HEK293 (cell line): ENCODE measurements at regions not wholly inside any gene's neighbourhood (a gene's known extent, or its start where the extent isn't known, plus 50 kb on each side); places are given as distances from the start of the nearest gene placed in this dataset.

ENCODE experiments used
- CTCF ChIA-PET: fragments of 350-600 bp; formaldehyde crosslinking; extraction: SDS; loops from one replicate; lab custom pipeline; 2021; ENCODE audit warnings: antibody characterized with exemption; lab: Yijun Ruan, JAX
- POLR2A ChIA-PET: fragments of 300-600 bp; formaldehyde crosslinking; extraction: SDS; loops from one replicate; lab custom pipeline; 2020; ENCODE audit warnings: antibody characterized with exemption, inconsistent platforms; lab: Yijun Ruan, JAX
- H3K27ac ChIP-seq: fragments of 200-500 bp; sonication (Bioruptor generic); 2 replicates; pipeline ENCODE4 v1.5.1; 2014; ENCODE audit warnings: low read depth, low read length, control low read depth, inconsistent platforms; ENCODE audit errors: extremely low read depth
- H3K36me3 ChIP-seq, 2 experiments: fragments of 200-500 bp in 1 of 2; sonication (Bioruptor generic) in 1 of 2; 1 replicate in 1 of 2; 2 replicates in 1 of 2; pipeline ENCODE4 v1.5.1; 2014 to 2017; ENCODE audit warnings: inconsistent platforms in 2 of 2, low read length in 2 of 2; ENCODE audit not compliant: control insufficient read depth in 2 of 2, insufficient read depth in 1 of 2
- H3K4me1 ChIP-seq: fragments of 200-500 bp; sonication (Bioruptor generic); 2 replicates; pipeline ENCODE4 v1.5.1; 2014; ENCODE audit warnings: mild to moderate bottlenecking, low read length, inconsistent platforms; ENCODE audit not compliant: control insufficient read depth, insufficient read depth
- H3K4me3 ChIP-seq: 2 replicates; pipeline ENCODE4 v1.5.1; 2011; ENCODE audit warnings: low read depth, mild to moderate bottlenecking, control low read depth, low read length, moderate library complexity
- H3K9me3 ChIP-seq: fragments of 200-500 bp; sonication (Bioruptor generic); 2 replicates; pipeline ENCODE4 v1.5.1; 2014; ENCODE audit warnings: low read depth, low read length, inconsistent platforms; ENCODE audit not compliant: control insufficient read depth, insufficient read depth
- ATF2 ChIP-seq: fragments of 450-650 bp; formaldehyde crosslinking; IDR thresholded peaks from 2 replicates; pipeline ENCODE4 v1.5.1; 2016; ENCODE audit warnings: missing biosample characterization, missing genetic modification characterization, low read depth
- GLIS1 ChIP-seq: fragments of 450-650 bp; formaldehyde crosslinking; IDR thresholded peaks from 2 replicates; pipeline ENCODE4 v1.5.1; 2016; ENCODE audit warnings: missing biosample characterization, missing genetic modification characterization
- IKZF3 ChIP-seq: fragments of 450-650 bp; IDR thresholded peaks from 2 replicates; pipeline ENCODE4 v1.5.0; 2018; ENCODE audit warnings: missing biosample characterization, mild to moderate bottlenecking, missing genetic modification characterization, moderate library complexity
- PATZ1 ChIP-seq: fragments of 450-650 bp; formaldehyde crosslinking; IDR thresholded peaks from 2 replicates; pipeline ENCODE4 v1.5.1; 2016; ENCODE audit warnings: missing biosample characterization, missing genetic modification characterization
- PRDM2 ChIP-seq: fragments of 450-650 bp; formaldehyde crosslinking; IDR thresholded peaks from 2 replicates; pipeline ENCODE4 v1.5.1; 2016; ENCODE audit warnings: missing biosample characterization, missing genetic modification characterization, borderline replicate concordance
- REST ChIP-seq: fragments of 450-650 bp; formaldehyde crosslinking; IDR thresholded peaks from 2 replicates; pipeline ENCODE4 v1.5.1; 2016; ENCODE audit warnings: missing biosample characterization, missing genetic modification characterization
- TRIM28 ChIP-seq: IDR thresholded peaks from 2 replicates; pipeline ENCODE4 v1.6.1; 2011; ENCODE audit warnings: low read length, control low read depth, borderline replicate concordance
- ZBTB21 ChIP-seq: fragments of 450-650 bp; formaldehyde crosslinking; IDR thresholded peaks from 2 replicates; pipeline ENCODE4 v1.5.1; 2017; ENCODE audit warnings: missing biosample characterization, missing genetic modification characterization
- ZBTB6 ChIP-seq: fragments of 450-650 bp; formaldehyde crosslinking; IDR thresholded peaks from 2 replicates; pipeline ENCODE4 v1.5.1; 2017; ENCODE audit warnings: missing biosample characterization, missing genetic modification characterization
- ZFHX2 ChIP-seq: fragments of 450-650 bp; formaldehyde crosslinking; conservative IDR thresholded peaks from 2 replicates; pipeline ENCODE4 v1.5.1; 2016; ENCODE audit warnings: missing biosample characterization, missing genetic modification characterization
- ZNF175 ChIP-seq: fragments of 450-650 bp; formaldehyde crosslinking; IDR thresholded peaks from 2 replicates; pipeline ENCODE4 v1.5.1; 2016; ENCODE audit warnings: missing biosample characterization, missing genetic modification characterization
- ZNF184 ChIP-seq: fragments of 450-650 bp; IDR thresholded peaks from 2 replicates; pipeline ENCODE4 v1.5.1; 2018; ENCODE audit warnings: missing biosample characterization, mild to moderate bottlenecking, missing genetic modification characterization
- ZNF433 ChIP-seq: fragments of 450-650 bp; formaldehyde crosslinking; IDR thresholded peaks from 2 replicates; pipeline ENCODE4 v1.5.1; 2016; ENCODE audit warnings: missing biosample characterization, missing genetic modification characterization, low read depth
- ZNF48 ChIP-seq: fragments of 450-650 bp; formaldehyde crosslinking; IDR thresholded peaks from 2 replicates; pipeline ENCODE4 v1.5.1; 2016; ENCODE audit warnings: missing biosample characterization, missing genetic modification characterization
- ZNF488 ChIP-seq: fragments of 450-650 bp; formaldehyde crosslinking; IDR thresholded peaks from 2 replicates; pipeline ENCODE4 v1.5.1; 2016; ENCODE audit warnings: missing biosample characterization, missing genetic modification characterization
- ZNF544 ChIP-seq: fragments of 450-650 bp; formaldehyde crosslinking; IDR thresholded peaks from 2 replicates; pipeline ENCODE4 v1.5.0; 2017; ENCODE audit warnings: missing biosample characterization, missing genetic modification characterization
- ZNF704 ChIP-seq: fragments of 450-650 bp; formaldehyde crosslinking; IDR thresholded peaks from 2 replicates; pipeline ENCODE4 v1.5.1; 2016; ENCODE audit warnings: missing biosample characterization, missing genetic modification characterization
- ZNF768 ChIP-seq: fragments of 450-650 bp; formaldehyde crosslinking; IDR thresholded peaks from 2 replicates; pipeline ENCODE4 v1.5.1; 2018; ENCODE audit warnings: missing biosample characterization, mild to moderate bottlenecking, missing genetic modification characterization
- ZNF785 ChIP-seq: fragments of 450-650 bp; formaldehyde crosslinking; IDR thresholded peaks from 2 replicates; pipeline ENCODE4 v1.5.1; 2016; ENCODE audit warnings: missing biosample characterization, missing genetic modification characterization
- ZXDB ChIP-seq: fragments of 450-650 bp; formaldehyde crosslinking; IDR thresholded peaks from 2 replicates; pipeline ENCODE4 v1.5.1; 2016; ENCODE audit warnings: missing biosample characterization, missing genetic modification characterization

GRCh38 chr7:112668561-112668960 is 121.6 kb downstream of the TMEM168 start:
- Histone ChIP-seq H3K36me3 (no peaks in the 10 kb centered on the region), H3K4me1 (no peaks in the 10 kb centered on the region), H3K27ac (no peak overlapping the region), H3K9me3 (no peaks in the 10 kb centered on the region), H3K4me3 (no peak overlapping the region)
- TF ChIP-seq ZBTB6 (tag by site-specific recombination) (no peak), ZNF48 (tag by site-specific recombination) (no peak), ZNF785 (tag by site-specific recombination) (no peak), TRIM28 (no peak), PATZ1 (tag by site-specific recombination) (no peak), PRDM2 (tag by site-specific recombination) (no peak), ZNF175 (no peak), ZBTB21 (tag by site-specific recombination) (no peak), ZNF704 (tag by site-specific recombination) (no peak), GLIS1 (no peak), ZFHX2 (tag by site-specific recombination) (no peak), IKZF3 (no peak)
- POLR2A ChIA-PET, result no interaction called here
- CTCF ChIA-PET, result no interaction called here

GRCh38 chr7:112669306-112669705 is 120.9 kb downstream of the TMEM168 start:
- CTCF ChIA-PET, result no interaction called here
- no peak for TF ChIP-seq ATF2
- no peak for TF ChIP-seq ZXDB (tag by site-specific recombination)
- no peak for TF ChIP-seq ZNF488 (tag by site-specific recombination)
- TF ChIP-seq ZNF768 (tag by site-specific recombination), result no peak
- TF ChIP-seq ZNF184, result no peak
- no peak for TF ChIP-seq REST (tag by site-specific recombination)
- TF ChIP-seq ZNF544 (tag by site-specific recombination), result no peak
- TF ChIP-seq ZNF433 (tag by site-specific recombination), result no peak

More at GRCh38 chr7:112669306-112669705, 120.9 kb downstream of the TMEM168 start:
- no peak overlapping the region for H3K4me3 ChIP-seq
- H3K27ac ChIP-seq, result no peak overlapping the region
- no peaks in the 10 kb centered on the region for H3K36me3 ChIP-seq
- H3K9me3 ChIP-seq, result no peaks in the 10 kb centered on the region
- no peaks in the 10 kb centered on the region for H3K4me1 ChIP-seq
- POLR2A ChIA-PET, result no interaction called here
